ENCODE measurements at regions not wholly inside any gene's neighbourhood (a gene's known extent, or its start where the extent isn't known, plus 50 kb on each side); places are given as distances from the start of the nearest gene placed in this dataset.

- TF ChIP-seq, protein P1, sequence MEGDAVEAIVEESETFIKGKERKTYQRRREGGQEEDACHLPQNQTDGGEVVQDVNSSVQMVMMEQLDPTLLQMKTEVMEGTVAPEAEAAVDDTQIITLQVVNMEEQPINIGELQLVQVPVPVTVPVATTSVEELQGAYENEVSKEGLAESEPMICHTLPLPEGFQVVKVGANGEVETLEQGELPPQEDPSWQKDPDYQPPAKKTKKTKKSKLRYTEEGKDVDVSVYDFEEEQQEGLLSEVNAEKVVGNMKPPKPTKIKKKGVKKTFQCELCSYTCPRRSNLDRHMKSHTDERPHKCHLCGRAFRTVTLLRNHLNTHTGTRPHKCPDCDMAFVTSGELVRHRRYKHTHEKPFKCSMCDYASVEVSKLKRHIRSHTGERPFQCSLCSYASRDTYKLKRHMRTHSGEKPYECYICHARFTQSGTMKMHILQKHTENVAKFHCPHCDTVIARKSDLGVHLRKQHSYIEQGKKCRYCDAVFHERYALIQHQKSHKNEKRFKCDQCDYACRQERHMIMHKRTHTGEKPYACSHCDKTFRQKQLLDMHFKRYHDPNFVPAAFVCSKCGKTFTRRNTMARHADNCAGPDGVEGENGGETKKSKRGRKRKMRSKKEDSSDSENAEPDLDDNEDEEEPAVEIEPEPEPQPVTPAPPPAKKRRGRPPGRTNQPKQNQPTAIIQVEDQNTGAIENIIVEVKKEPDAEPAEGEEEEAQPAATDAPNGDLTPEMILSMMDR (IDR thresholded peaks at IDR 0.05; ENCODE audit: low read depth, low read length, missing input control), result no peak
- TF ChIP-seq TAF1 (conservative IDR thresholded peaks at IDR 0.05), result no peak
Observed at GRCh38 chr14:105952222-105952621, 425.8 kb downstream of the TMEM121 start.
